ENCODE measurements at regions not wholly inside any gene's neighbourhood (a gene's known extent, or its start where the extent isn't known, plus 50 kb on each side); places are given as distances from the start of the nearest gene placed in this dataset.

GRCh38 chr10:38228394-38228793 lies 134.3 kb downstream of the ZNF37A start:
- in situ Hi-C loops (cut with MboI): no loop called here
- FAIRE-seq: no peak
- SMC1A ChIA-PET (ENCODE audit: uncharacterized antibody, unreplicated experiment): no interaction called here

More at GRCh38 chr10:38228394-38228793, 134.3 kb downstream of the ZNF37A start:
- 29% methylated on average over 2 of the region's 2 CpGs for WGBS (ENCODE audit: insufficient coverage, insufficient replicate concordance, low lambda C conversion rate, missing lambda C conversion rate)
- TF ChIP-seq TCF7 (IDR thresholded peaks at IDR 0.05; ENCODE audit: borderline replicate concordance): no peak
- no peak for TF ChIP-seq MEF2A (IDR thresholded peaks at IDR 0.05; ENCODE audit: insufficient read depth, low read depth, low read length)
- TF ChIP-seq ZBTB33 (IDR thresholded peaks at IDR 0.05): no peak
- TF ChIP-seq IRF3 (IDR thresholded peaks at IDR 0.05): no peak
- no peak for TF ChIP-seq ZSCAN29 (IDR thresholded peaks at IDR 0.05)
- TF ChIP-seq YBX1 (IDR thresholded peaks at IDR 0.05): no peak
- no peak for TF ChIP-seq PAX8 (IDR thresholded peaks at IDR 0.05)
- TF ChIP-seq HSF1 (IDR thresholded peaks at IDR 0.05; ENCODE audit: low read depth, low read length): no peak
- no peak for TF ChIP-seq NKRF (conservative IDR thresholded peaks at IDR 0.05)
- no peaks in the 10 kb centered on the region for H3K9me3 ChIP-seq (replicated peaks; ENCODE audit: control insufficient read depth, insufficient read depth, low read length)
- no TSS peak for BruUV-seq (replicated peaks)
- H2AFZ ChIP-seq (ENCODE audit: control insufficient read depth, low read depth, low read length): no peak overlapping the region
- RAD21 ChIA-PET (ENCODE audit: unreplicated experiment): no interaction called here
- H3K9ac ChIP-seq (ENCODE audit: control insufficient read depth, insufficient read depth, low read length): no peak overlapping the region
- no peaks in the 10 kb centered on the region for H3K36me3 ChIP-seq (ENCODE audit: control insufficient read depth in 2 of 2, insufficient read depth in 2 of 2, low read length in 1 of 2)
- ATAC-seq: no peak
- no peak overlapping the region for H3K27ac ChIP-seq (ENCODE audit: control insufficient read depth, insufficient read depth)
- POLR2A ChIA-PET: no interaction called here
- no peaks in the 10 kb centered on the region for H3K79me2 ChIP-seq (ENCODE audit: control insufficient read depth, insufficient read depth, low read length)
- H3K27me3 ChIP-seq (replicated peaks in 1 of 2; ENCODE audit: control insufficient read depth in 2 of 2, insufficient read depth in 2 of 2, low read length in 1 of 2): no peaks in the 10 kb centered on the region
- CTCF ChIA-PET: no interaction called here
- H3K4me2 ChIP-seq (ENCODE audit: control insufficient read depth, insufficient read depth): no peak overlapping the region
- DNase-seq (ENCODE audit: low read depth, low spot score): no peak
- no peak overlapping the region for H3K4me3 ChIP-seq
- H3K4me1 ChIP-seq (ENCODE audit: control insufficient read depth, insufficient read depth, low read length): no peaks in the 10 kb centered on the region
- intact Hi-C loops (cut with micrococcal nuclease; ENCODE audit: unreplicated experiment): no loop called here
- no peaks in the 10 kb centered on the region for H4K20me1 ChIP-seq (ENCODE audit: control insufficient read depth, insufficient read depth)
